H9 (cell line): ENCODE measurements at regions not wholly inside any gene's neighbourhood (a gene's known extent, or its start where the extent isn't known, plus 50 kb on each side); places are given as distances from the start of the nearest gene placed in this dataset.

ENCODE experiments used
- DNase-seq: peaks from one replicate; pipeline ENCODE4 v3.0.0-alpha.2; 2017
- H2AFZ ChIP-seq: one replicate; pipeline ENCODE4 v1.6.1; 2013; ENCODE audit warnings: mild to moderate bottlenecking, low read length, control low read depth, moderate library complexity
- H2AK5ac ChIP-seq: 2 replicates; pipeline ENCODE4 v1.6.1; 2013; ENCODE audit warnings: low read length, control low read depth, mixed read lengths; ENCODE audit not compliant: insufficient read length
- H2BK120ac ChIP-seq: one replicate; pipeline ENCODE4 v1.6.1; 2013; ENCODE audit warnings: low read depth, mild to moderate bottlenecking, low read length, control low read depth, inconsistent platforms; ENCODE audit not compliant: poor library complexity, severe bottlenecking
- H2BK12ac ChIP-seq: 2 replicates; pipeline ENCODE4 v1.6.1; 2013; ENCODE audit warnings: low read length, control low read depth, mixed read lengths, low read depth; ENCODE audit not compliant: insufficient read length
- H2BK15ac ChIP-seq: 2 replicates; pipeline ENCODE4 v1.6.1; 2013; ENCODE audit warnings: low read depth, low read length, control low read depth
- H2BK20ac ChIP-seq: one replicate; pipeline ENCODE4 v1.6.1; 2013; ENCODE audit warnings: low read depth, mild to moderate bottlenecking, low read length, control low read depth, inconsistent platforms; ENCODE audit not compliant: poor library complexity, severe bottlenecking
- H2BK5ac ChIP-seq: 2 replicates; pipeline ENCODE4 v1.6.1; 2013; ENCODE audit warnings: low read length, control low read depth, mixed read lengths; ENCODE audit not compliant: insufficient read length
- H3K14ac ChIP-seq: 2 replicates; pipeline ENCODE4 v1.6.1; 2013; ENCODE audit warnings: low read length, control low read depth; ENCODE audit not compliant: insufficient read depth
- H3K18ac ChIP-seq: 2 replicates; pipeline ENCODE4 v1.6.1; 2013; ENCODE audit warnings: low read depth, mild to moderate bottlenecking, mixed read lengths, low read length, control low read depth; ENCODE audit not compliant: insufficient read length
- H3K23ac ChIP-seq: 2 replicates; pipeline ENCODE4 v1.6.1; 2013; ENCODE audit warnings: low read length, control low read depth, mixed read lengths, low read depth; ENCODE audit not compliant: insufficient read length
- H3K23me2 ChIP-seq: 2 replicates; pipeline ENCODE4 v1.6.1; 2013; ENCODE audit warnings: low read depth, mild to moderate bottlenecking, mixed read lengths, low read length, control low read depth; ENCODE audit not compliant: insufficient read length, poor library complexity, severe bottlenecking
- H3K27ac ChIP-seq: 2 replicates; pipeline ENCODE4 v1.5.1; 2013; ENCODE audit warnings: low read length, control low read depth, mixed read lengths, low read depth; ENCODE audit not compliant: insufficient read length
- H3K27me3 ChIP-seq: 2 replicates; pipeline ENCODE4 v1.6.1; 2013; ENCODE audit warnings: low read length, control low read depth, inconsistent platforms; ENCODE audit not compliant: insufficient read depth
- H3K4ac ChIP-seq: 2 replicates; pipeline ENCODE4 v1.6.1; 2013; ENCODE audit warnings: low read depth, mild to moderate bottlenecking, control low read depth, inconsistent platforms, low read length, moderate library complexity
- H3K4me1 ChIP-seq: 2 replicates; pipeline ENCODE4 v1.6.1; 2013; ENCODE audit warnings: low read length, control low read depth, inconsistent platforms; ENCODE audit not compliant: insufficient read depth
- H3K4me2 ChIP-seq: 2 replicates; pipeline ENCODE4 v1.6.1; 2013; ENCODE audit warnings: low read length, control low read depth, mixed read lengths; ENCODE audit not compliant: insufficient read length, insufficient read depth
- H3K56ac ChIP-seq: 2 replicates; pipeline ENCODE4 v1.6.1; 2013; ENCODE audit warnings: low read depth, mild to moderate bottlenecking, mixed read lengths, low read length, control low read depth; ENCODE audit not compliant: insufficient read length
- H3K79me1 ChIP-seq: 2 replicates; pipeline ENCODE4 v1.6.1; 2013; ENCODE audit warnings: low read depth, mild to moderate bottlenecking, moderate library complexity, low read length, control low read depth, inconsistent platforms; ENCODE audit not compliant: insufficient read depth, poor library complexity, severe bottlenecking
- H3K79me2 ChIP-seq: 2 replicates; pipeline ENCODE4 v1.6.1; 2013; ENCODE audit warnings: low read length, control low read depth, inconsistent platforms; ENCODE audit not compliant: insufficient read depth
- H3K9ac ChIP-seq: 2 replicates; pipeline ENCODE4 v1.6.1; 2013; ENCODE audit warnings: low read length, control low read depth, mixed read lengths; ENCODE audit not compliant: insufficient read length; ENCODE audit errors: extremely low read depth
- H3K9me3 ChIP-seq: one replicate; pipeline ENCODE4 v1.6.1; 2013; ENCODE audit warnings: low read depth, low read length, inconsistent platforms; ENCODE audit not compliant: control insufficient read depth
- H3T11ph ChIP-seq: one replicate; pipeline ENCODE4 v1.6.1; 2013; ENCODE audit warnings: mild to moderate bottlenecking, low read length, control low read depth, inconsistent platforms
- H4K20me1 ChIP-seq: one replicate; pipeline ENCODE4 v1.6.1; 2013; ENCODE audit not compliant: control insufficient read depth, insufficient read length, insufficient read depth
- H4K5ac ChIP-seq: 2 replicates; pipeline ENCODE4 v1.6.1; 2013; ENCODE audit warnings: low read depth, mild to moderate bottlenecking, mixed read lengths, low read length, control low read depth; ENCODE audit not compliant: insufficient read length
- H4K8ac ChIP-seq: replicated peaks from 2 replicates; pipeline ENCODE4 v1.6.1; 2013; ENCODE audit warnings: low read length, control low read depth, mixed read lengths, low read depth; ENCODE audit not compliant: insufficient read length
- H4K91ac ChIP-seq: 2 replicates; pipeline ENCODE4 v1.6.1; 2013; ENCODE audit warnings: low read depth, mild to moderate bottlenecking, moderate library complexity, mixed read lengths, low read length, control low read depth; ENCODE audit not compliant: insufficient read length
- H3K27ac Mint-ChIP-seq, 3 experiments: 2 replicates in 2 of 3; 3 replicates in 1 of 3; pipeline ENCODE4 v1.8.0; 2020 to 2021; ENCODE audit warnings: mixed read lengths in 3 of 3, mild to moderate bottlenecking in 1 of 3, moderate library complexity in 1 of 3
- H3K27me3 Mint-ChIP-seq: 2 replicates; pipeline ENCODE4 v1.8.0; 2021; ENCODE audit warnings: low read depth, mild to moderate bottlenecking, moderate library complexity, mixed read lengths
- H3K36me3 Mint-ChIP-seq, 3 experiments: 2 replicates in 2 of 3; 3 replicates in 1 of 3; pipeline ENCODE4 v1.8.0; 2020 to 2021; ENCODE audit warnings: low read depth in 3 of 3, mixed read lengths in 3 of 3; ENCODE audit not compliant: insufficient read depth in 1 of 3
- H3K4me1 Mint-ChIP-seq, 2 experiments: 2 replicates each; pipeline ENCODE4 v1.8.0; 2020; ENCODE audit warnings: mixed read lengths in 2 of 2
- H3K4me3 Mint-ChIP-seq, 2 experiments: 2 replicates in 1 of 2; 3 replicates in 1 of 2; pipeline ENCODE4 v1.8.0; 2020 to 2021; ENCODE audit warnings: mild to moderate bottlenecking in 2 of 2, mixed read lengths in 2 of 2, moderate library complexity in 1 of 2
- H3K9me3 Mint-ChIP-seq, 2 experiments: 2 replicates in 1 of 2; 3 replicates in 1 of 2; pipeline ENCODE4 v1.8.0; 2020; ENCODE audit warnings: mild to moderate bottlenecking in 2 of 2, mixed read lengths in 2 of 2, moderate library complexity in 1 of 2
- CTCF ChIP-seq: fragments of 200-600 bp; sonication (generic); conservative IDR thresholded peaks from 3 replicates; pipeline ENCODE4 v1.8.0; 2021; ENCODE audit warnings: antibody characterized with exemption, mild to moderate bottlenecking
- WGBS: extraction: QIAGEN DNeasy Blood & Tissue Kit; methylation state at CpG from one replicate; pipeline ENCODE4 v1.1.7; 2013; ENCODE audit warnings: missing lambda C conversion rate, low lambda C conversion rate, mixed read lengths; ENCODE audit not compliant: insufficient read length; ENCODE audit errors: extremely low coverage; 5-methylcytosine and 5-hydroxymethylcytosine counted together

- no peak for DNase-seq
- Histone ChIP-seq H3K4me2 (no peak overlapping the region), H3T11ph (no peak overlapping the region), H4K8ac (no peak overlapping the region), H3K9me3 (no peaks in the 10 kb centered on the region), H2BK120ac (no peak overlapping the region), H2BK12ac (no peak overlapping the region), H2AFZ (no peak overlapping the region), H3K56ac (no peak overlapping the region), H3K79me2 (no peaks in the 10 kb centered on the region), H3K4ac (no peak overlapping the region), H4K5ac (no peak overlapping the region), H3K27ac (no peak overlapping the region), H3K79me1 (no peaks in the 10 kb centered on the region), H4K91ac (no peak overlapping the region), H3K14ac (no peak overlapping the region), H2AK5ac (no peak overlapping the region), H3K9ac (no peak overlapping the region), H3K18ac (no peak overlapping the region), H2BK5ac (no peak overlapping the region), H2BK20ac (no peak overlapping the region), H3K27me3 (no peaks in the 10 kb centered on the region), H3K23me2 (no peaks in the 10 kb centered on the region), H2BK15ac (no peak overlapping the region), H3K4me1 (no peaks in the 10 kb centered on the region), H4K20me1 (no peaks in the 10 kb centered on the region), H3K23ac (no peak overlapping the region)
- TF ChIP-seq CTCF = no peak
- Mint-ChIP-seq H3K4me3 (no peak overlapping the region), H3K4me1 (no peaks in the 10 kb centered on the region), H3K36me3 (peaks cover 0 to 11% (median 2%) of the 10 kb centered on the region in 3 experiments; a peak in 4 of 7 replicates), H3K9me3 (peaks cover 4 to 7% of the 10 kb centered on the region in 2 experiments; a peak in 4 of 5 replicates), H3K27me3 (no peaks in the 10 kb centered on the region), H3K27ac (no peak overlapping the region; a peak in 1 of 7 replicates)
- WGBS = no CpG with 5 or more reads among the region's 25 CpGs
Measured at GRCh38 chr13:104522235-104523072, 1456.2 kb upstream of the SLC10A2 start.
